Midbrain (tissue), 1 donor: ENCODE measurements at regions not wholly inside any gene's neighbourhood (a gene's known extent, or its start where the extent isn't known, plus 50 kb on each side); places are given as distances from the start of the nearest gene placed in this dataset.
"Not testable (repeated sequence)": the region's sequence is repeated elsewhere in the genome, so short reads cannot be mapped to it uniquely, and the experiment has no call there.

Experiments used
- DNase-seq: peaks from one replicate; lab custom pipeline; 2025; lab: John Stamatoyannopoulos, UW

GRCh38 chr1:208950206-208950605 is 633.3 kb upstream of the CAMK1G start:
- no peak for DNase-seq

DNA sequence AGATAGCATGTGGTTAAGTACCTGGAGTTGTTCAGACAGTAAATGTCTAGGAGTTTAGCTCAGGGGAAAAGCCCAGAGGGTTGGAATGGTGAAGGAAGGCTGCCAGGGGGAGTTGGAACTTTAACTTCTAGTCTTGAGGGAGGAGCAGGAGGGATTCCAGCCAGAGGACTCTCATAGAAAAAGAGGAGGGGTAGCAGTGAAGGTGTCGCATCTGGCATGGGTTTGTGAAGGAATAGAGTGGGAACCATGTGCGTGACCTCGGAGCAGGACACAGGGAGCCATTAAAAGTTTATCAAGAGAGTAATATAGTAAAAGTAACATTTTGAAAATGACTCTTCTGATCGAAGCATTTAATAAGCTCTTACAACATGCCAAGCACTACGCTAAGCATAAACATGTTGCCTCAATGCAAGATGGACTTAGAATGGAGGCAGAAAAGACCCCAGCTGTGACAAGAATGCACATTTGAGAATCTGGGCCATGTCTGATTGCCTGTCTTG is 632.4 kb upstream of the CAMK1G start:
- no peak for DNase-seq

DNA sequence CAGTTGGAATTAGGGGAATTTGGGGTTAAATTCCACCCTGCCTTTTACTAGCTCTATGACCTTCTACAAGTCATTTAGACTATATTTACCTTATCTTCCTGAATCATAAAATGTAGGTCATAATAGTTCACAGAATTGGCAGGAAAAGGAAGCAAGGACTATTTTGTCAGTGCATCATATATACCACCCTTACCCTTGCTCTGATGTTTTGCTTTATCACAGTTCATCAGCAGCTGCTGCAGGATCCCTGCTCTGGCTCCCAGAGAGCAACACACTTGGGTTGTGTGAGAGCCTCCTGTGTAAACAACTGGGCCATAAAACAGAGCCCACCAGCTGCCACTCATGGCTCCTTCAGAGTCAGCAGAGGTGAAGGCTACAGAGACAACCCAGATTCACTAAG is 631.6 kb upstream of the CAMK1G start:
- DNase-seq = no peak

DNA sequence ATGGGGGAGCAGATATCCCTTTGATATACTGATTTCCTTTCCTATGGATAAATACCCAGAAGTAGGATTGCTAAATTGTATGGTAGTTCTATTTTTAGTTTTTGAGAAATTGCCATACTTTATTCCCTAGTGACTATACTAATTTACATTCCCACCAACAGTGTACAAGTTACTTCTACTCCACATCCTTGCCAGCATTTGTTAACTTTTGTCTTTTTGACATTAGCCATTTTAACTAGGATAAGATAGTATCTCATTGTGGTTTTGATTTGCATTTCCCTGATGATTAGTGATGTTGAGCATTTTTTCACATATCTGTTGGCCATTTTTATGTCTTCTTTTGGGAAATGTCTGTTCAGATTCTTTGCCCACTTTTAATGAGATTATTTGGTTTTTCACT is 620.6 kb upstream of the CAMK1G start:
- DNase-seq = no peak

- DNase-seq = no peak
These were observed 618.2 kb upstream of the CAMK1G start for GRCh38 chr1:208965351-208965750.

- no peak for DNase-seq
These were observed 616.2 kb upstream of the CAMK1G start for GRCh38 chr1:208967334-208967733.

DNA sequence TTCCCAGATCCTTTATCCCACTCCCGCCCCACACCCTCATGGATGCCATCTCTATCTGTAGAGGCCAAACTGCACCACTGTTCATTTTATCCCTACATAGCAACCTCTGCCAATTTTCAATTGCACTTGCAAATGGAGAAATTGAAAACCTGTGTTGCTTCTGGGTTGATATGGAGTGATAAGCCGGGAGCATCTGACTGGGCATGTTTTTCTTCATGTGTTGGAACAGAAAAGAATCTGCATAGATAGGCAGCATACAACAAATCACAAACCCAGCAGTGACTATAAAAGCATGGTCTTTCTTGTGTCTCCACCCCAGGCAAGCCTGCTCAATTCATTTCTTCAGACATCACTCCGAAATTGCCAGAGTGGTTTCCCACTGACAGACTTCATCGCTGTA is 608.8 kb upstream of the CAMK1G start:
- DNase-seq = no peak

DNA sequence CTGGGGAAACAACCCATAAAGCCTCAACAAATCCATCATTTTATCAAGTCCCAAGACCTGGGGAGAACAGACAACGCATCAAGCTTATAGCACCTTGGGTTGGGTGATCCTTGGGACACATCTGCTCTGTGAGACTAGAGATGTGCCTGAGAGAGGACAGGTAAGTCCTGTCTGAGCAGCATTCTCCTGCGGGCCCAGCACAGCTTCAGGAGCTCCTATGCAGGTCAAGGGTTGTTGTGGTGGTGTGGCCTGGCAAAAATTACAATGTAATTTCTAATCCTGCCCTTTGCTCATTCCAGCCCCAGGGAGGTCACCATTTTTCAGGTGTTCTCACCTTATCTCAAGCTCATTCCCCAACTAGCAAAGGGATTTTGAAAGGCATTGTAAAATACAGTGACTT is 608.1 kb upstream of the CAMK1G start:
- no peak for DNase-seq

GRCh38 chr1:208977012-208977411 is 606.5 kb upstream of the CAMK1G start:
- DNase-seq = no peak

DNA sequence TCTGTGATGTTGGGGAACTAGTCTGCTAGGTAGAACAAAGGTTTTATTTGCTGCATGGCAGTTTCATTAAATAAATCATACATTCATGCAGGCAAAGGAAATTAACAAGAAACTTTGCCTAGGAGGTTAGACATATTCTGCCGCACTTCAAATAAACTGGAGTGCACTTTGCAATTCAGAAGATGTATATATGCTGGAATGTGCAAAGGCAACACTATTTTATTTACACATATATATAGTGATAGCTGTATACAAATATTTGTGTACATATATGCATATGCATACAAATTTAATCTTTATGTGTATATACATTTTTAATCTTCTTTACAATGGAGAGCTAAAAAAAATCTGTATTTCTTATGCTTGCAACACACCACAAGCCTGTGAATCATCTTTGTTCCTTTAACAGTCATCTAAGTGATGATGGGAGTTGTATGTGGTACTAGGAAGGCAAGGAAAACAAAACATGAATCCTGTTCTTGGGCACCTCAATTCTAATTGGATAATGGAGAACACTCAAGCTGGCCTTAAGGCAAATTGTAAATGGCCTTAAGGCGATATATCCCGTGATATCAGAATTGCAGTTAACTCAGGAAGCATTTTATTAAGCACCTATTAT is 605.8 kb upstream of the CAMK1G start:
- no peak for DNase-seq

- DNase-seq = no peak
These were observed 603.7 kb upstream of the CAMK1G start for GRCh38 chr1:208979776-208980175.

DNA sequence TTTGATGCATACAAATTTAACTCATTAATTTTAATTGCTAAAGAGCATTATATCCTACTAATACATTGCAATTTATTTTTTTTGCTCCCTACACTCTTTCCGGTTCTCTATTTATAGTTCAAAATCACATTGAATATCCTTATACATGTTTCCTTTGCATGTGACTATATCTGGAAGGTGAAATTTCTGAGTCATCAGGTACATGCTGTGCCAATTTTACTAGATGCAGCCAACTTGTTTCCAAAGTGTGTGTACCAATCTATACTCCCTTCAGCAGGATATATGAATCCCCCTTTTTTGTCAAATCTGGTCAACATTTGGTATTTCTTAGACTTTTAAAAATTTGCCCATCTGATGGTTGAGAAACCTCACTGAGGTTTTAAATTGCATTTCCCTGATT is 602.9 kb upstream of the CAMK1G start:
- no peak for DNase-seq

GRCh38 chr1:208985231-208985630 is 598.3 kb upstream of the CAMK1G start:
- no peak for DNase-seq

DNA sequence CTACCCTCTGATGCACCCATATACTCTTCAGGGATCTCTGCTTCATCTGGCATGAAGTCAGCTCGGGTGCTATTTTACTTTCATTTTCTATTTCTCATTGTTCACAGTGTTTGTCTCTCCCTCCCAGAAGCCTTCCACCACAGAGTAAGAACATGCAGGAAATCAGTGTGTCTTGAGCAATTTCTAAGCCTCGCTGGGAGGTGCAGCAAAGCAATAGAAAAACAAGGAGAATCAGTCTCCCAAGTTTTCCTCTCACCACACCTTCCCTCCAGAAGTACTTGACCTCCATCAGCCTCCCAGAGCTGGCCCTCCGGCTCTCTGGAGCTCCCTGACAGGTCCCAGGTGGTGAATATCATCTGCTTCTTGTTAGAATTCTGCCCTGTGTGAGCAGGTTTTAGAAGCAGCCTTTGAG is 594.7 kb upstream of the CAMK1G start:
- no peak for DNase-seq

DNA sequence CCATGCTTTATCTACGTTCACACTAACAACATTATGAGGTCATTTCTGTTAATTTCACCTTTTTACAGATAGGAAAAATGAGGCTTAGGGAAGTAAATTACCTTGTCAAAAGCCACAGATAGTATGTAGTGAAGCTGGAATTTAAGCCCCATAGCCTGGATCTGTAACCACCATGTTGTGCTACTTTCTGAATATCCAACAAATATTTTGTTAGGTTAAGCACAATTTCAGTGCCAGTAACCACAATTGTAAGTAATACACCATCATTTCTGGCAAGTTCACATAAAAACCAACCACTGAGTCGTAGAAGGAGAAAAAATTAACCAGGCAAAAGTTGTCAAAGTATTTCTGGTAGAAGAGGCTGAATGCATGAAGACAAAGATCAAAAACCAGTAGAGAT is 593.1 kb upstream of the CAMK1G start:
- DNase-seq = no peak

GRCh38 chr1:208997053-208997452 is 586.5 kb upstream of the CAMK1G start:
- not testable (repeated sequence) for DNase-seq

GRCh38 chr1:208997726-208998312 is 585.7 kb upstream of the CAMK1G start:
- DNase-seq = no peak

- no peak for DNase-seq
These were observed 574.9 kb upstream of the CAMK1G start for GRCh38 chr1:209008586-209008985.

- no peak for DNase-seq
These were observed 572.9 kb upstream of the CAMK1G start for GRCh38 chr1:209010475-209011230.

DNA sequence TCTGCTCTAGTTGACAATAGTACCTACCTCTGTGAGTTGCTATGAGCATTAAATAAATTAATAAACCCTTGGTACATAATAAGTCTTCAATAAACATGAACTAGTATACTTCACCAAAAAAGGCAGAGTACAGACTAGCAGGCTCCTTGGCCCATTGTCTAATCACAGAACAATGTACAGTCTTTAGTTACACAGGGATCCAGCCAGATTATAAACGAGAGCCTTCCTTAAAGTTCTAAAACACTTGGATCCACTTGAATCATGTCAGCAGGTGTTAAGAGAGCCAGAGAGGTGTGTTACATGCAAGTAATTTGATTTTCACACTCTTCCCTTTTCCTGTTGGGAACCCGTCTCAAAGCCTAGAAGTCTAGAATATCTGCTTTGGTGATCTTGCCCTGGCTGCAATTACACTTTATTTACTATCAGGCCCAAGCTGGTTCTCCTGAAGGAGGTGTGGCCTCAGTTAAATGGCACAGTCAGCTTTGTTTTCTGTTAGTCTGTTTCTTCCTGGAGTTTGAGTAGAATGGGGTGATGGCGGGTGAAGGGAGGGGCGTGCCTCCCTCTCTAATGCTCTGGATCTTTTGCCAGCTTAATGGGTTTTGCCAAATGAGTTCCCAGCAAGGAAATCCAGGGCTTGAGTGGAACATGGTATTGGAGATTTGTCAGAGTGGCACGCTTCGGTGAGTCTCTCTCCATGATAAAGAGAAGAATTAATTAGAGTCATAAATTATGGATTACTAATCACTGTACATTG is 570.9 kb upstream of the CAMK1G start:
- no peak for DNase-seq

DNA sequence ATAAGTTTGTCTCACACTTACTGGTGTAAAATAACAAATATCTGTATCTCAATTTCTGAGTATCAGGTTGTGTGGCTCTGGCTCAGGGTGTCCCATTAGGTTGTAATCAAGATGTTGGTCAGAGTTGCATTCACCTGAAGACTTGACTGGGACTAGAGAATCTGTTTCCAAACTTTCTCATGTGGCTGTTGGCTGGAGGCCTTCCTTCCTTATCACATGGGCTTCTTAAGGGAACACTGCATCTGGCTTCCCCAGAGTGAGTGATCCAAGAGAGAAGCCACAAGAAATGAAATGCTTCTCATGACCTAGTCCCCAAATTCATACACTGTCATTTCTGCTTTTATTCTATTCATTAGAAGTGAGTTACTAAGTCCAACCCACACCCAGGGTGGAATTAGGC is 568.4 kb upstream of the CAMK1G start:
- no peak for DNase-seq

- DNase-seq = no peak
These were observed 561.9 kb upstream of the CAMK1G start for GRCh38 chr1:209021622-209022021.

DNA sequence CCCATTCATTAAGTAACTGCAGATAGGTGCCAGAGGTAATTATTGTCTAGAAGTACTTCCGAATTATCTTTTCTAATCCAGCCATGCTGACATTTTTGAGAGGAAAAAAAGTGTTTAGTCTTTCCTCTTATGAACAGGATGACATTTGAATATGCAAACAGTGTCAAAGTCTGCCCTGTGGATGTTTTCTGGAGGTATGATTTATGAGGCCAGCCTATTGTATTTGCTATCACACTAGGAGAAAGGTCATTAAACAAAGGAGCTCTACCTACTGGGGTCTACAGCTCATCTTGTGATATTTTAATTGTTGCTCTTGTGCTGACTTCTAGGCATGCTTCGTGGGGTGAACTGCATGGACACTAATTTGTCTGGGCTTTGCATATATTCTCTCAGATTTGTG is 559.7 kb upstream of the CAMK1G start:
- DNase-seq = no peak
